ENCODE measurements at regions not wholly inside any gene's neighbourhood (a gene's known extent, or its start where the extent isn't known, plus 50 kb on each side); places are given as distances from the start of the nearest gene placed in this dataset.

- no peak for DNase-seq
- Histone ChIP-seq H3K27me3 (no peaks in the 10 kb centered on the region), H3K36me3 (no peaks in the 10 kb centered on the region), H3K4me3 (no peak overlapping the region), H3K27ac (no peak overlapping the region), H3K4me1 (no peaks in the 10 kb centered on the region), H3K9me3 (no peaks in the 10 kb centered on the region)
- no peak for TF ChIP-seq POLR2A (IDR thresholded peaks at IDR 0.05)
- TF ChIP-seq EP300 (IDR thresholded peaks at IDR 0.05; ENCODE audit: low read depth): no peak
- TF ChIP-seq, protein P1, sequence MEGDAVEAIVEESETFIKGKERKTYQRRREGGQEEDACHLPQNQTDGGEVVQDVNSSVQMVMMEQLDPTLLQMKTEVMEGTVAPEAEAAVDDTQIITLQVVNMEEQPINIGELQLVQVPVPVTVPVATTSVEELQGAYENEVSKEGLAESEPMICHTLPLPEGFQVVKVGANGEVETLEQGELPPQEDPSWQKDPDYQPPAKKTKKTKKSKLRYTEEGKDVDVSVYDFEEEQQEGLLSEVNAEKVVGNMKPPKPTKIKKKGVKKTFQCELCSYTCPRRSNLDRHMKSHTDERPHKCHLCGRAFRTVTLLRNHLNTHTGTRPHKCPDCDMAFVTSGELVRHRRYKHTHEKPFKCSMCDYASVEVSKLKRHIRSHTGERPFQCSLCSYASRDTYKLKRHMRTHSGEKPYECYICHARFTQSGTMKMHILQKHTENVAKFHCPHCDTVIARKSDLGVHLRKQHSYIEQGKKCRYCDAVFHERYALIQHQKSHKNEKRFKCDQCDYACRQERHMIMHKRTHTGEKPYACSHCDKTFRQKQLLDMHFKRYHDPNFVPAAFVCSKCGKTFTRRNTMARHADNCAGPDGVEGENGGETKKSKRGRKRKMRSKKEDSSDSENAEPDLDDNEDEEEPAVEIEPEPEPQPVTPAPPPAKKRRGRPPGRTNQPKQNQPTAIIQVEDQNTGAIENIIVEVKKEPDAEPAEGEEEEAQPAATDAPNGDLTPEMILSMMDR (IDR thresholded peaks at IDR 0.05): no peak
- TF ChIP-seq POLR2AphosphoS5 (IDR thresholded peaks at IDR 0.05): no peak
- in situ Hi-C loops (cut with MboI; ENCODE audit: low pct_ligation_motif_present in 1 of 4, low pct_unique_long_range_greater_than_20kb in 1 of 4, low sequenced_read_pairs in 3 of 4): no loop called here
- intact Hi-C loops (cut with DNase I; ENCODE audit: low total_unique reads): no loop called here
- 86% methylated on average over 3 of the region's 3 CpGs; no CpG with 5 or more reads in 1 of the 2 donors for WGBS, 2 donors (ENCODE audit: low coverage in 1 of 2)
Observed at GRCh38 chr2:234590076-234590475, 93.2 kb upstream of the ARL4C start.

- 94 to 95% methylated on average over 4 of the region's 4 CpGs for WGBS, 2 donors (ENCODE audit: low coverage in 1 of 2)
Observed at GRCh38 chr2:234588054-234588430, 91.2 kb upstream of the ARL4C start.

GRCh38 chr2:234587341-234588053 is 90.6 kb upstream of the ARL4C start:
- intact Hi-C loops (cut with DNase I; ENCODE audit: low total_unique reads) (no loop called here), in situ Hi-C loops (cut with MboI; ENCODE audit: low pct_ligation_motif_present in 1 of 4, low pct_unique_long_range_greater_than_20kb in 1 of 4, low sequenced_read_pairs in 3 of 4) (no loop called here)
- no peak for DNase-seq
- 74 to 76% methylated on average over 4 to 6 of the region's 6 CpGs for whole genome bisulfite sequencing, 2 donors (ENCODE audit: low coverage in 1 of 2)
- H3K27ac ChIP-seq: no peak overlapping the region
- H3K9me3 ChIP-seq: no peaks in the 10 kb centered on the region
- no peak for TF ChIP-seq POLR2AphosphoS5 (IDR thresholded peaks at IDR 0.05)
- no peaks in the 10 kb centered on the region for H3K36me3 ChIP-seq
- no peak overlapping the region for H3K4me3 ChIP-seq
- no peaks in the 10 kb centered on the region for H3K4me1 ChIP-seq
- H3K27me3 ChIP-seq: no peaks in the 10 kb centered on the region

More at GRCh38 chr2:234588054-234588430, 91.2 kb upstream of the ARL4C start:
- in situ Hi-C loops (cut with MboI; ENCODE audit: low pct_ligation_motif_present in 1 of 4, low pct_unique_long_range_greater_than_20kb in 1 of 4, low sequenced_read_pairs in 3 of 4) (no loop called here), intact Hi-C loops (cut with DNase I; ENCODE audit: low total_unique reads) (no loop called here)
- Histone ChIP-seq H3K36me3 (no peaks in the 10 kb centered on the region), H3K4me3 (no peak overlapping the region), H3K27ac (no peak overlapping the region), H3K9me3 (no peaks in the 10 kb centered on the region), H3K4me1 (no peaks in the 10 kb centered on the region), H3K27me3 (no peaks in the 10 kb centered on the region)
- DNase-seq: no peak
- TF ChIP-seq, protein P1 (IDR thresholded peaks at IDR 0.05): no peak
- TF ChIP-seq POLR2A (IDR thresholded peaks at IDR 0.05) (no peak), EP300 (IDR thresholded peaks at IDR 0.05; ENCODE audit: low read depth) (no peak), POLR2AphosphoS5 (IDR thresholded peaks at IDR 0.05) (no peak)

DNA sequence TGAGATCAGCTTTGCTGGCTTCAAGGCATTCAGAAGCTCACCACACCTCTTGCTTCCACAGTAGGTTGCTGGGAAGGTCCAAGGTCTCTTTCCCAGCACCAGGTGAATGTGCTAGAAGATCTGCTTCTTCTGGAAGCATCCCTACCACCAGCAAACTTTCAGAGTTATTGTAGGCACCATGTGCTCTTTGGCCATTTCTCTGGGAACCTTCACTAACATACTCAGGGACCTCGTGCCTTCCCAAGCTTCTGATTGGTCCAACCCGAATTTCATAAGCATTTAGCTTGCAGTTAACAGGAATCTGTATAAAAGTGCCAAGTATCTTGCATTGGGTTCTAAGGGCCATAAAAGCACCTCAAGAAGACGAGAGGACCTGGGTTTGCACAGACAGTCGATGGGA is 86.5 kb upstream of the ARL4C start:
- Histone ChIP-seq H3K9me3 (no peaks in the 10 kb centered on the region), H3K4me1 (no peaks in the 10 kb centered on the region), H3K27me3 (no peaks in the 10 kb centered on the region), H3K4me3 (no peak overlapping the region), H3K27ac (no peak overlapping the region), H3K36me3 (no peaks in the 10 kb centered on the region)
- WGBS, 2 donors (ENCODE audit: low coverage in 1 of 2): 81 to 100% methylated on average over 1 to 4 of the region's 4 CpGs
- DNase-seq: no peak
- TF ChIP-seq POLR2A (IDR thresholded peaks at IDR 0.05): no peak
- TF ChIP-seq EP300 (IDR thresholded peaks at IDR 0.05; ENCODE audit: low read depth): no peak
- TF ChIP-seq, protein P1 (IDR thresholded peaks at IDR 0.05): no peak
- TF ChIP-seq POLR2AphosphoS5 (IDR thresholded peaks at IDR 0.05): no peak
- intact Hi-C loops (cut with DNase I; ENCODE audit: low total_unique reads): no loop called here
- in situ Hi-C loops (cut with MboI; ENCODE audit: low pct_ligation_motif_present in 1 of 4, low pct_unique_long_range_greater_than_20kb in 1 of 4, low sequenced_read_pairs in 3 of 4): no loop called here

DNA sequence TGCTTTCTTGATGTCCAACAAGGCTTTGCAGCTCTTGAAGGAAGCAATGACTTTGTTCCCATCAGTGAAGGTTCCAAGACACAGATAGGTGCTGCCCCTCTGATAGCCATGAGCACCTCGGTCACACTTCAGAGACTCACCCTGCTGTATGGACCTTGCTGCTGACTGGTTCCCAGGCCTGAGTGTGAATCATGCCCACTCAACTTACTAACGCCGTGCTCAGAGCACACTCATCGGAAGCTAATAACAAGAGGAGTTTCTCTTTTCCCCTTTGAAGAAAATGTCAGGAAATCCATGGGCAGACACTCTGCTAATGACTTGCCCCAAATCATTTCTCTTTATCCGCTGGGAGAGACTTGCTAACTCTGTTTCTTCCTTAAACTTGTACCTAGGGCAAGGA is 83.8 kb upstream of the ARL4C start:
- no peaks in the 10 kb centered on the region for H3K9me3 ChIP-seq
- H3K27ac ChIP-seq: no peak overlapping the region
- in situ Hi-C loops (cut with MboI; ENCODE audit: low pct_ligation_motif_present in 1 of 4, low pct_unique_long_range_greater_than_20kb in 1 of 4, low sequenced_read_pairs in 3 of 4): no loop called here
- H3K27me3 ChIP-seq: no peaks in the 10 kb centered on the region
- no peak for DNase-seq
- TF ChIP-seq POLR2A (IDR thresholded peaks at IDR 0.05) (no peak), POLR2AphosphoS5 (IDR thresholded peaks at IDR 0.05) (no peak), EP300 (IDR thresholded peaks at IDR 0.05; ENCODE audit: low read depth) (no peak)
- TF ChIP-seq, protein P1 (IDR thresholded peaks at IDR 0.05): no peak
- no peaks in the 10 kb centered on the region for H3K36me3 ChIP-seq
- intact Hi-C loops (cut with DNase I; ENCODE audit: low total_unique reads): no loop called here
- H3K4me1 ChIP-seq: no peaks in the 10 kb centered on the region
- 93% methylated on average over 5 of the region's 5 CpGs; no CpG with 5 or more reads in 1 of the 2 donors for WGBS, 2 donors (ENCODE audit: low coverage in 1 of 2)
- H3K4me3 ChIP-seq: no peak overlapping the region

All from transverse colon (tissue), 4 donors.